SU-DHL-6 (cell line): ENCODE measurements at regions not wholly inside any gene's neighbourhood (a gene's known extent, or its start where the extent isn't known, plus 50 kb on each side); places are given as distances from the start of the nearest gene placed in this dataset.

Source experiments
- EZH2phosphoT487 ChIP-seq: fragments of 200-600 bp; sonication (generic), shearing (Covaris generic); conservative IDR thresholded peaks from 2 replicates; pipeline ENCODE4 v1.6.1; 2018; ENCODE audit warnings: mild to moderate bottlenecking, antibody characterized with exemption, low read length, moderate library complexity, mixed read lengths
- TF ChIP-seq, protein P1 (sequence below): fragments of 200-600 bp; sonication (generic); IDR thresholded peaks from one replicate; pipeline ENCODE4 v1.5.1; 2017; ENCODE audit warnings: antibody characterized with exemption, mild to moderate bottlenecking, low read length, moderate library complexity; ENCODE audit not compliant: insufficient read depth, poor library complexity, severe bottlenecking

DNA sequence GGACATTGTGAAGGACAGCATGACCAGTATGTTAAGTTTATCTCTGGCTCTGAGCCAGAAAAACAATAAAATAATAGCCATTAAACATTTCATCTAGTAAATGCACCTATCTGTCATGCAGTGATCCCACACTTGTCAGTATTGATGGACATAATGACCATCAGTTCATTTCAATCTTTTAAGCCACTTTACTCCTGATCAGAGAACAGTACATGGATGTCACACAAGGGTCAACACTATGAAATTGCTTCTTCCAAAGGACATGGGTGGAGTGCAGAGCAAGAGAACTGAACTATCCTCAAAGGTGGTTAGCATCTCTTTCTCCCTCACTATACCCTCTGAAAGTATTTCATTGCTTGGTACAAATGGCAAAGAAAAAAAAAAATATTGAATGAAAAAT is 816.0 kb upstream of the GYPC start:
- TF ChIP-seq, protein P1, sequence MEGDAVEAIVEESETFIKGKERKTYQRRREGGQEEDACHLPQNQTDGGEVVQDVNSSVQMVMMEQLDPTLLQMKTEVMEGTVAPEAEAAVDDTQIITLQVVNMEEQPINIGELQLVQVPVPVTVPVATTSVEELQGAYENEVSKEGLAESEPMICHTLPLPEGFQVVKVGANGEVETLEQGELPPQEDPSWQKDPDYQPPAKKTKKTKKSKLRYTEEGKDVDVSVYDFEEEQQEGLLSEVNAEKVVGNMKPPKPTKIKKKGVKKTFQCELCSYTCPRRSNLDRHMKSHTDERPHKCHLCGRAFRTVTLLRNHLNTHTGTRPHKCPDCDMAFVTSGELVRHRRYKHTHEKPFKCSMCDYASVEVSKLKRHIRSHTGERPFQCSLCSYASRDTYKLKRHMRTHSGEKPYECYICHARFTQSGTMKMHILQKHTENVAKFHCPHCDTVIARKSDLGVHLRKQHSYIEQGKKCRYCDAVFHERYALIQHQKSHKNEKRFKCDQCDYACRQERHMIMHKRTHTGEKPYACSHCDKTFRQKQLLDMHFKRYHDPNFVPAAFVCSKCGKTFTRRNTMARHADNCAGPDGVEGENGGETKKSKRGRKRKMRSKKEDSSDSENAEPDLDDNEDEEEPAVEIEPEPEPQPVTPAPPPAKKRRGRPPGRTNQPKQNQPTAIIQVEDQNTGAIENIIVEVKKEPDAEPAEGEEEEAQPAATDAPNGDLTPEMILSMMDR: no peak
- no peak for TF ChIP-seq EZH2phosphoT487
